ENCODE measurements at regions not wholly inside any gene's neighbourhood (a gene's known extent, or its start where the extent isn't known, plus 50 kb on each side); places are given as distances from the start of the nearest gene placed in this dataset.

DNA sequence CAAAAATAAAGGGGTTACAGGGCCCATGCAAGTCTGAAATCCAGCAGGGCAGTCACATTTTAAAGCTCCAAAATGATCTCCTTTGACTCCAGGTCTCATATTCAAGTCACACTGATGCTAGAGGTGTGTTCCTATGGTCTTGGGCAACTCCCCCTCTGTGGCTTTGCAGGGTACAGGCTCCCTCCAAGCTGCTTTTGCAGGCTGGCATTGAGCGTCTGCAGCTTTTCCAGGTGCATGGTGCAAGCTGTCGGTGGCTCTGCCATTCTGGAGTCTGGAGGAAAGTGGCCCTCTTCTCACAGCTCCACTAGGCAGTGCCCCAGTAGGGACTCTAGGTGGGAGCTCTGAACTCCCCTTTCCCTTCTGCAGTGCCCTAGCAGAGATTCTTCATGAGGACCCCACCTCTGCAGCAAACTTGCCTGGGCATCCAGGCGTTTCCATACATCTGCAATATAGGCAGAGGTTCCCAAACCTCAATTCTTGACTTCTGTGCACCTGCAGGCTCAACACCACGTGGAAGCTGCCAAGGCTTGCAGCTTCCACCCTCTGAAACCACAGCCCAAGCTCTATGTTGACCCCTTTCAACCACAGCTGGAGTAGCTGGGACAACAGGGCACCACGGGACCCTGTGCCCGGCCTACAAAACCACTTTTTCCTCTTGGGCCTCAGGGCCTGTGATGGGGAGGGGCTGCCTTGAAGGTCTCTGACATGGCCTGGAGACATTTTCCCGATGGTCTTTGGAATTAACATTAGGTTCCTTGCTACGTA is 80.1 kb upstream of the PLSCR5 start:
- Histone ChIP-seq H3K36me3 (ENCODE audit: control insufficient read depth in 1 of 2, insufficient read depth in 2 of 2, low read length in 2 of 2) (no peaks in the 10 kb centered on the region), H3K27ac (ENCODE audit: low read depth, low read length) (no peak overlapping the region), H3K79me2 (ENCODE audit: insufficient read depth, low read length) (no peaks in the 10 kb centered on the region), H3K9me2 (ENCODE audit: insufficient read depth) (no peaks in the 10 kb centered on the region), H3K9me3 (ENCODE audit: control insufficient read depth in 1 of 2, insufficient read depth in 1 of 2, low read depth in 1 of 2, low read length in 2 of 2) (no peaks in the 10 kb centered on the region), H3K4me3 (replicated peaks in 1 of 2; ENCODE audit: low read depth in 1 of 2, low read length in 2 of 2) (no peak overlapping the region), H3K4me2 (ENCODE audit: low read length) (no peak overlapping the region), H3K27me3 (ENCODE audit: insufficient read depth, low read length) (no peaks in the 10 kb centered on the region), H4K20me1 (ENCODE audit: insufficient read depth) (no peaks in the 10 kb centered on the region), H3K4me1 (ENCODE audit: control insufficient read depth in 1 of 2, insufficient read depth in 2 of 2, low read length in 2 of 2) (no peaks in the 10 kb centered on the region), H3K9ac (ENCODE audit: low read length) (no peak overlapping the region), H2AFZ (ENCODE audit: low read depth, low read length, poor library complexity, severe bottlenecking) (no peak overlapping the region)
- ChIA-PET CTCF (no interaction called here), POLR2A (no interaction called here), RAD21 (ENCODE audit: low non-redundant PET in 1 of 2, low total read pairs in 2 of 2, uncharacterized antibody in 2 of 2, unreplicated experiment in 2 of 2) (no interaction called here)
- TF ChIP-seq EZH2 (IDR thresholded peaks at IDR 0.05) (no peak), ELF1 (IDR thresholded peaks at IDR 0.05; ENCODE audit: borderline replicate concordance, low read depth) (no peak), EGR1 (IDR thresholded peaks at IDR 0.05; ENCODE audit: low read depth) (no peak), SIN3A (IDR thresholded peaks at IDR 0.05; ENCODE audit: low read depth) (no peak), ZFX (IDR thresholded peaks at IDR 0.05) (no peak), RAD21 (IDR thresholded peaks at IDR 0.05; ENCODE audit: low read depth) (no peak), FOSL1 (IDR thresholded peaks at IDR 0.05; ENCODE audit: low read depth) (no peak), POLR2A (IDR thresholded peaks at IDR 0.05; ENCODE audit: borderline replicate concordance, extremely low read depth, insufficient read depth, insufficient read length) (no peak), TCF7L2 (IDR thresholded peaks at IDR 0.05; ENCODE audit: borderline replicate concordance, extremely low read depth, insufficient read depth, insufficient read length) (no peak), ZNF274 (IDR thresholded peaks at IDR 0.05; ENCODE audit: low read depth, low read length) (no peak), MAX (IDR thresholded peaks at IDR 0.05) (no peak), CTCF (IDR thresholded peaks at IDR 0.05 in 2 of 3, conservative IDR thresholded peaks at IDR 0.05 in 1 of 3; ENCODE audit: borderline replicate concordance in 1 of 3, insufficient read depth in 1 of 3, low read depth in 2 of 3, low read length in 2 of 3) (no peak), CEBPB (IDR thresholded peaks at IDR 0.05; ENCODE audit: low read depth) (no peak)
- TF ChIP-seq, protein P1, sequence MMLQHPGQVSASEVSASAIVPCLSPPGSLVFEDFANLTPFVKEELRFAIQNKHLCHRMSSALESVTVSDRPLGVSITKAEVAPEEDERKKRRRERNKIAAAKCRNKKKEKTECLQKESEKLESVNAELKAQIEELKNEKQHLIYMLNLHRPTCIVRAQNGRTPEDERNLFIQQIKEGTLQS (IDR thresholded peaks at IDR 0.05), result no peak
- TF ChIP-seq, protein P2, sequence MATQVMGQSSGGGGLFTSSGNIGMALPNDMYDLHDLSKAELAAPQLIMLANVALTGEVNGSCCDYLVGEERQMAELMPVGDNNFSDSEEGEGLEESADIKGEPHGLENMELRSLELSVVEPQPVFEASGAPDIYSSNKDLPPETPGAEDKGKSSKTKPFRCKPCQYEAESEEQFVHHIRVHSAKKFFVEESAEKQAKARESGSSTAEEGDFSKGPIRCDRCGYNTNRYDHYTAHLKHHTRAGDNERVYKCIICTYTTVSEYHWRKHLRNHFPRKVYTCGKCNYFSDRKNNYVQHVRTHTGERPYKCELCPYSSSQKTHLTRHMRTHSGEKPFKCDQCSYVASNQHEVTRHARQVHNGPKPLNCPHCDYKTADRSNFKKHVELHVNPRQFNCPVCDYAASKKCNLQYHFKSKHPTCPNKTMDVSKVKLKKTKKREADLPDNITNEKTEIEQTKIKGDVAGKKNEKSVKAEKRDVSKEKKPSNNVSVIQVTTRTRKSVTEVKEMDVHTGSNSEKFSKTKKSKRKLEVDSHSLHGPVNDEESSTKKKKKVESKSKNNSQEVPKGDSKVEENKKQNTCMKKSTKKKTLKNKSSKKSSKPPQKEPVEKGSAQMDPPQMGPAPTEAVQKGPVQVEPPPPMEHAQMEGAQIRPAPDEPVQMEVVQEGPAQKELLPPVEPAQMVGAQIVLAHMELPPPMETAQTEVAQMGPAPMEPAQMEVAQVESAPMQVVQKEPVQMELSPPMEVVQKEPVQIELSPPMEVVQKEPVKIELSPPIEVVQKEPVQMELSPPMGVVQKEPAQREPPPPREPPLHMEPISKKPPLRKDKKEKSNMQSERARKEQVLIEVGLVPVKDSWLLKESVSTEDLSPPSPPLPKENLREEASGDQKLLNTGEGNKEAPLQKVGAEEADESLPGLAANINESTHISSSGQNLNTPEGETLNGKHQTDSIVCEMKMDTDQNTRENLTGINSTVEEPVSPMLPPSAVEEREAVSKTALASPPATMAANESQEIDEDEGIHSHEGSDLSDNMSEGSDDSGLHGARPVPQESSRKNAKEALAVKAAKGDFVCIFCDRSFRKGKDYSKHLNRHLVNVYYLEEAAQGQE (IDR thresholded peaks at IDR 0.05; ENCODE audit: low read depth), result no peak
- DNase-seq (ENCODE audit: low read depth, low spot score) (no peak), ATAC-seq (no peak)
- no TSS peak for BruUV-seq (replicated peaks)
- intact Hi-C loops (cut with micrococcal nuclease), result no loop called here
